PFSK-1 (cell line): ENCODE measurements at regions not wholly inside any gene's neighbourhood (a gene's known extent, or its start where the extent isn't known, plus 50 kb on each side); places are given as distances from the start of the nearest gene placed in this dataset.

ENCODE experiments used
- FOXP2 ChIP-seq: optimal IDR thresholded peaks from 2 replicates; pipeline ENCODE3; 2011; ENCODE audit warnings: borderline replicate concordance, control low read depth, inconsistent platforms; ENCODE audit not compliant: insufficient read depth; ENCODE audit errors: extremely low read length, extremely low read depth
- POLR2AphosphoS5 ChIP-seq: IDR thresholded peaks from 2 replicates; pipeline ENCODE4 v1.6.1; 2012; ENCODE audit warnings: low read depth, mild to moderate bottlenecking, control low read depth, low read length, moderate library complexity
- REST ChIP-seq, 2 experiments: IDR thresholded peaks; 2 replicates each; pipeline versions ENCODE4 v1.6.1 to v1.8.0; 2011 to 2012; ENCODE audit warnings: low read depth in 2 of 2, low read length in 2 of 2, control low read depth in 1 of 2, inconsistent platforms in 1 of 2, mild to moderate bottlenecking in 1 of 2, moderate library complexity in 1 of 2; ENCODE audit not compliant: insufficient read depth in 1 of 2
- SIN3A ChIP-seq: IDR thresholded peaks from 2 replicates; pipeline ENCODE4 v1.6.1; 2012; ENCODE audit warnings: mild to moderate bottlenecking, low read length, moderate library complexity, borderline replicate concordance; ENCODE audit not compliant: insufficient read depth
- TAF1 ChIP-seq: IDR thresholded peaks from 2 replicates; pipeline ENCODE4 v1.6.1; 2012; ENCODE audit warnings: low read length, control low read depth, borderline replicate concordance; ENCODE audit not compliant: insufficient read depth

GRCh38 chrX:40973619-40974018 is 111.6 kb upstream of the USP9X start:
- TF ChIP-seq REST (IDR thresholded peaks at IDR 0.05; ENCODE audit: insufficient read depth in 1 of 2, low read depth in 2 of 2, low read length in 2 of 2): no peak
- TF ChIP-seq SIN3A: no peak
- no peak for TF ChIP-seq POLR2AphosphoS5
- TF ChIP-seq TAF1: no peak
- no peak for TF ChIP-seq FOXP2

GRCh38 chrX:40975951-40976350 is 109.3 kb upstream of the USP9X start:
- TF ChIP-seq FOXP2 (no peak), TAF1 (no peak), SIN3A (no peak), REST (IDR thresholded peaks at IDR 0.05; ENCODE audit: insufficient read depth in 1 of 2, low read depth in 2 of 2, low read length in 2 of 2) (no peak), POLR2AphosphoS5 (no peak)

GRCh38 chrX:40976981-40977380 is 108.3 kb upstream of the USP9X start:
- no peak for TF ChIP-seq TAF1
- TF ChIP-seq REST (IDR thresholded peaks at IDR 0.05; ENCODE audit: insufficient read depth in 1 of 2, low read depth in 2 of 2, low read length in 2 of 2): no peak
- TF ChIP-seq FOXP2: no peak
- no peak for TF ChIP-seq SIN3A
- no peak for TF ChIP-seq POLR2AphosphoS5

GRCh38 chrX:40984962-40985361 is 100.3 kb upstream of the USP9X start:
- TF ChIP-seq TAF1: no peak
- TF ChIP-seq POLR2AphosphoS5: no peak
- TF ChIP-seq SIN3A: no peak
- TF ChIP-seq REST (IDR thresholded peaks at IDR 0.05; ENCODE audit: insufficient read depth in 1 of 2, low read depth in 2 of 2, low read length in 2 of 2): no peak
- no peak for TF ChIP-seq FOXP2

GRCh38 chrX:40987413-40987812 is 97.8 kb upstream of the USP9X start:
- no peak for TF ChIP-seq TAF1
- no peak for TF ChIP-seq POLR2AphosphoS5
- TF ChIP-seq FOXP2: no peak
- no peak for TF ChIP-seq SIN3A
- TF ChIP-seq REST (IDR thresholded peaks at IDR 0.05; ENCODE audit: insufficient read depth in 1 of 2, low read depth in 2 of 2, low read length in 2 of 2): no peak
